ENCODE measurements at regions not wholly inside any gene's neighbourhood (a gene's known extent, or its start where the extent isn't known, plus 50 kb on each side); places are given as distances from the start of the nearest gene placed in this dataset.

DNA sequence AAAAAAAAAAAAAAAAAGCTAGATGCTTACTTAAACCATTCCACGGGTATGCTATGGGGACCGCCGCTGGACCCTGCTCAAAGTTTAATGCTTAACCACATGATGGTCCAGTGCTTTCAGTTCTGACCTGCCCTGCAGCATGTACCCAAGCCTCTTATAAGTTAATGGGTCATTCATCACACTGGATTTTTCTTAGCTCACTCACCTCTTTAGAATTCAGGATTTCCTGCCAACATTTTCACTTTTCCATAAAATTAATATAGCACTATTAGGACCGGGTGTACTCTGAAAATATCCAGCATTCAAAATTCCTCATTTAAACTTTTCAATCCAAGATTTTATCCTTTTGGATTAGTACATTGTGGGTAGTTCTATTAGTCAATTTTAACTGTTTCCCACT, 140.8 kb downstream of the ALDH8A1 start:
- TF ChIP-seq, protein P1, sequence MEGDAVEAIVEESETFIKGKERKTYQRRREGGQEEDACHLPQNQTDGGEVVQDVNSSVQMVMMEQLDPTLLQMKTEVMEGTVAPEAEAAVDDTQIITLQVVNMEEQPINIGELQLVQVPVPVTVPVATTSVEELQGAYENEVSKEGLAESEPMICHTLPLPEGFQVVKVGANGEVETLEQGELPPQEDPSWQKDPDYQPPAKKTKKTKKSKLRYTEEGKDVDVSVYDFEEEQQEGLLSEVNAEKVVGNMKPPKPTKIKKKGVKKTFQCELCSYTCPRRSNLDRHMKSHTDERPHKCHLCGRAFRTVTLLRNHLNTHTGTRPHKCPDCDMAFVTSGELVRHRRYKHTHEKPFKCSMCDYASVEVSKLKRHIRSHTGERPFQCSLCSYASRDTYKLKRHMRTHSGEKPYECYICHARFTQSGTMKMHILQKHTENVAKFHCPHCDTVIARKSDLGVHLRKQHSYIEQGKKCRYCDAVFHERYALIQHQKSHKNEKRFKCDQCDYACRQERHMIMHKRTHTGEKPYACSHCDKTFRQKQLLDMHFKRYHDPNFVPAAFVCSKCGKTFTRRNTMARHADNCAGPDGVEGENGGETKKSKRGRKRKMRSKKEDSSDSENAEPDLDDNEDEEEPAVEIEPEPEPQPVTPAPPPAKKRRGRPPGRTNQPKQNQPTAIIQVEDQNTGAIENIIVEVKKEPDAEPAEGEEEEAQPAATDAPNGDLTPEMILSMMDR (conservative IDR thresholded peaks at IDR 0.05): no peak
- no peak for TF ChIP-seq EZH2 (IDR thresholded peaks at IDR 0.05; ENCODE audit: low read depth)
